ENCODE measurements at regions not wholly inside any gene's neighbourhood (a gene's known extent, or its start where the extent isn't known, plus 50 kb on each side); places are given as distances from the start of the nearest gene placed in this dataset.

GRCh38 chr2:22807872-22808271 is 577.1 kb upstream of the KLHL29 start:
- TF ChIP-seq SUZ12 (IDR thresholded peaks at IDR 0.05; ENCODE audit: extremely low read depth, insufficient read depth, insufficient read length) (no peak), ZNF274 (IDR thresholded peaks at IDR 0.05; ENCODE audit: low read depth, low read length) (no peak), YY1 (IDR thresholded peaks at IDR 0.05; ENCODE audit: insufficient read depth, insufficient read length) (no peak)
